ENCODE measurements at regions not wholly inside any gene's neighbourhood (a gene's known extent, or its start where the extent isn't known, plus 50 kb on each side); places are given as distances from the start of the nearest gene placed in this dataset.
"Not testable (repeated sequence)": the region's sequence is repeated elsewhere in the genome, so short reads cannot be mapped to it uniquely, and the experiment has no call there.

- no peak for DNase-seq (ENCODE audit: low spot score)
Measured at GRCh38 chr10:3881622-3882021, 96.6 kb upstream of the KLF6 start.

GRCh38 chr10:3879073-3879472 lies 94.1 kb upstream of the KLF6 start:
- no peak for DNase-seq (ENCODE audit: low spot score)

DNA sequence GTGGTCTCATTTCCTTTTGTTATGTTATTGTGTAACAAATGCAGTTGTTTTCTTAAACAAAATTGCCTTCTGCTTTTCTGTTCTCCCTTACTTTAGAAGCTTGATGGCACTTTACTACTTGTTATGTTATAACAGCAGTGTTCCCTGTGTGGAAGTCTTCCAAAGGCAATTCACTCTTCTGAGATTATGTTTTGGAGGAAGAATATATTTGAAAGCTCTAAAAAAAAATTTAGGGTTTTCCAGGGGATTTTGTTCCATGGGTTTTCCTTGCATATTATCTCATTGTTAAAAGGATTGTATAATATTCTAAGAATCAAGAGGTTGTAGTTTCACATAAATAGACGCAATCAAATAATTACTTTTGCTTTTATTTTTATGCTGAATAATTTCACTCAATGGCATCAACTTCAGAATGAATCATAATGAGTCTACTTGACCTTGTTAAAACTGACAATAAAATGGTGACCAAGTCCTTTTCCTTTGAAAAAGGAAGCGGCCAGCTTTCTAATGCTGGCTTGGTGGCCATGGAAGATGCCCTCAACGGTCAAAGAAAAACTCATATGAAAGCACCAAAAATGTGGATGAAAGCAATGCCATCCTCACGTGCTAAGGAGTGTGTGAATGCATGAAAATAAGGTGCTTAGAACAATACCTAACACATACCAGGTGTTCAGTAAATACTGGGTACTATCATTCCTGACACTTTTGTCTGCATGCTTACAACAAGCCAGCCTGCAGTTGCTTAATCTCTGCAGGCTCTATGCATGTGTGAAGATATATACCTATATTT lies 92.4 kb upstream of the KLF6 start:
- DNase-seq (ENCODE audit: low spot score), result no peak

DNA sequence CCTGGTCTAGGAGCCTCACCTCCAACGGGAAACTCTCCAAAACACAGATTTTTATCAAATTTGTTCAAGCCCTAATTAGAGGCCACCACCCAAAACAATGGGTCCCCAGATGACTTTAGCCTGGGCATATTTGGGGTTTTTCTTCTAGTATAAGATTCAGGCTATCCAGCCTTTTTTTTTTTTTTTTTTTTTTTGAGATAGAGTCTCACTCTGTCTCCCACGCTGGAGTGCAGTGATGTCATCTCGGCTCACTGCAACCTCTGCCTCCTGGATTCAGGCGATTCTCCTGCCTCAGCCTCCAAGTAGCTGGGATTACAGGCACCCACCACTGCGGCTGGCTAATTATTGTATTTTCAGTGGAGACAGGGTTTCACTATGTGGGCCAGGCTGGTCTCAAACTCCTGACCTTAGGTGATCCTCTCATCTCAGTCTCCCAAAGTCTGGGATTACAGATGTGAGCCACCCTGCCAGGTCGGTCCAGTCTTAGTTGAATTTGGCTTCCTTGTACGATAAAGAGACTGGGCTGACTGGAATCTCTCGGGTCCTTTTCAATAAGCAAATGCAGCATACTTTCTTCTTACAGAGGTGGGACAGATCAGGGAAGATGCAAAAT lies 91.4 kb upstream of the KLF6 start:
- DNase-seq (ENCODE audit: low spot score), result no peak

GRCh38 chr10:3875842-3876235 lies 90.8 kb upstream of the KLF6 start:
- DNase-seq (ENCODE audit: low spot score), result no peak

- DNase-seq (ENCODE audit: low spot score), result no peak
Measured at GRCh38 chr10:3874990-3875841, 90.2 kb upstream of the KLF6 start.

DNA sequence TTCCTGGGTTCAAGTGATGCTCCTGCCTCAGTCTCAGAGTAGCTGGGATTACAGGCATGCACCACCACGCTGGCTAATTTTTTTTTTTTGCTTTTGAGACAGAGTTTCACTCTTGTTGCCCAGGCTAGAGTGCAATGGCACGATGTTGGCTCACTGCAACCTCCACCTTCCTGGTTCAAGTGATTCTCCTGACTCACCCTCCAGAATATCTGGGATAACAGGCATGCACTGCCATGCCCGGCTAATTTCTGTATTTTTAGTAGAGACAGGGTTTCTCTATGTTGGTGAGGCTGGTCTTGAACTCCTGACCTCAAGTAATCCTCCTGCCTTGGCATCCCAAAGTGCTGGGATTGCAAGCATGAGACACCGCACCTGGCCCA lies 89.6 kb upstream of the KLF6 start:
- not testable (repeated sequence) for DNase-seq (ENCODE audit: low spot score)

- DNase-seq (ENCODE audit: low spot score), result no peak
Measured at GRCh38 chr10:3873728-3874461, 88.9 kb upstream of the KLF6 start.

GRCh38 chr10:3872712-3873329 lies 87.8 kb upstream of the KLF6 start:
- DNase-seq (ENCODE audit: low spot score), result no peak

GRCh38 chr10:3871424-3871996 lies 86.5 kb upstream of the KLF6 start:
- DNase-seq (ENCODE audit: low spot score), result no peak

DNA sequence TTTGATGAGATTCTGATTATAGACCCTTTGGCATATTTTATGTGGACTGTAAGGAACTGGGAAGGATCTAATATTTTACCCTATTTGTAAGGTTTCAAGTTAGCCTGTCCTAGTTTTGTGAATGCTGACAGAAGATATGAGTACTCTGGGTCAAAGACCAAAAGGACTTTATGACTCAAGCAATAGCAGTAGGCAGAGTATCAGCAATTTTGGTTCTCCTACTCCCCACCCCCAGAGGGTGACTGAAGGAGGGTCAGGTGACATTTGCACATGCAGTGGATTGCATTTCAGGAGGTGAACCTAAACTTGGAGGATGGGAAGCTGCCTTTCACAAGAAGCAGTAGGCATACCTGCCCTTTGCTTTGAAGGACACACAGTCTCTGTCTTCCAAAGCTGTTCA lies 84.0 kb upstream of the KLF6 start:
- DNase-seq (ENCODE audit: low spot score), result no peak

- DNase-seq (ENCODE audit: low spot score), result no peak
Measured at GRCh38 chr10:3868271-3868664, 83.3 kb upstream of the KLF6 start.

DNA sequence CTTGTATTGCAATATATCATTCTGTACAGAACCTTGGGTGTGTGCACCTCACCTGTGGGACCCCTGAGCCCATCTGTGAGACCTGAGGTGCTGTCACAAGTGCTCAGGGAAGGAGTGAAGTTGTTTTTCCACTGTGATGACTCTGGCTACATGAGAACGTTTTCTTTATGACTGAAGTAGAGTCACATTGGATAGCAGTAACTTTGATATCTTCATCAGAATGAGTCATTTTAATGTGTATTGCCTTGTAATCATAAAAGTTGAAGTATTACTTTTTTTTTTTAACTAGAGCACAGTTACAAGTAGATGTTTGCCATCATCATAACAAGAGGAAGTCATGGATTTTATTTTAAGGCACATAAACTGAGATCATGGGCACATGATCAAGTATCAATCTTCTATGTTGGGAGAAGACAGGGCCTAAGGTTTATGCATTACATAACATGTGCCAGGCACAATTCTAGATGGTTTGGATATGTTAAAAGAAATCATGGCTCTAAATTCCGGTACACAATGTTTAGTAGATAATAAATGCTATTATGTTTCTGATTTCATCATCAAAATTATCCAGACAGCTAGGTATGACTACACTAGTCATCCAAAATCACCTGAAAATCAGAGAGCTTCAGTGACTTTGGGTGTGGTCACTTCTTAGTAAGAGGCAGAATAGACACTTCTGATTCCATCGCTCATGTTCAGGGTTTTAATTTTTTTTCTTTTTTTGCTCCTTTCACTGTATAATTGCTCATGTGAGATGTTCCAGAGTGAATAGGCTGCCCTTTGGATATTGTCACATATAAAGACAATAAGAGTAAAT lies 82.7 kb upstream of the KLF6 start:
- no peak for DNase-seq (ENCODE audit: low spot score)

DNA sequence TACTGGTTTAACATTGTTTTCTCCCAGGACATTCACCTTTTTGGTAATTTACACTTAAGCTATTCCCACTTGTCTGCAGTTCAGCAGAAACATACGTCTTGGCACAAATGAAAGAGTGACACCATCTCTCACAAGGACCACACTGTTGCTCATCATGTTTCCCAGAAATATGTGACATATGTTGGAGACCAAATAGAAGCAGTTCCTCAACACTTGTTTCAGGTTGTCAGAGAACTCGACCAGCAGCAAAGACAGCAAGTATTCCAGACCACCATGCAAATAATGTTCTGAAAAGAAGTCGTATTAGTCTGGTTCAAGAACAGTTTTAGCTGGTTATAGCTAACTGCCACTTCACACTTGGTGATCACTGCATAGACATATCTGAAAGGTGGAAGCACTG lies 81.3 kb upstream of the KLF6 start:
- no peak for DNase-seq (ENCODE audit: low spot score)

DNA sequence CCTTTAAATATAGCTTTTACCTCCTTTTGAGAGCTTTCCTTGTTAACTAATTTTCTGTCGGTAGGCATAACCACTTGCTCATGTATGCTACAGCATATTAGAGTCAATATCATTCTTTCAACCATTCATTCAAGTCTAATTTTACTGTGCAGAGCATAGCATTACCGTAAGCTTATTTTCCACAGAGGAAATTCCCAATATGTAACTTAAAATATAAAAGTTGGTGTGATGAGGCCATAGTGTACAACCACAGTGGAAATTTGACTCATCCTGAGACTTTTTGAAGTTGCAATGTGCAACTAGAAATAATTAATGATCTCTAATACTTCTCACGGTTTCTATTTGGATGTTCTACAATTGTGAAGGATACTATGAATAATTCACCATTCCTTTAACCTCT lies 80.6 kb upstream of the KLF6 start:
- DNase-seq (ENCODE audit: low spot score), result no peak

GRCh38 chr10:3861795-3862194 lies 76.8 kb upstream of the KLF6 start:
- no peak for DNase-seq (ENCODE audit: low spot score)

GRCh38 chr10:3858051-3858845 lies 73.2 kb upstream of the KLF6 start:
- DNase-seq (ENCODE audit: low spot score), result no peak

- DNase-seq (ENCODE audit: low spot score), result no peak
Measured at GRCh38 chr10:3857318-3857717, 72.3 kb upstream of the KLF6 start.

DNA sequence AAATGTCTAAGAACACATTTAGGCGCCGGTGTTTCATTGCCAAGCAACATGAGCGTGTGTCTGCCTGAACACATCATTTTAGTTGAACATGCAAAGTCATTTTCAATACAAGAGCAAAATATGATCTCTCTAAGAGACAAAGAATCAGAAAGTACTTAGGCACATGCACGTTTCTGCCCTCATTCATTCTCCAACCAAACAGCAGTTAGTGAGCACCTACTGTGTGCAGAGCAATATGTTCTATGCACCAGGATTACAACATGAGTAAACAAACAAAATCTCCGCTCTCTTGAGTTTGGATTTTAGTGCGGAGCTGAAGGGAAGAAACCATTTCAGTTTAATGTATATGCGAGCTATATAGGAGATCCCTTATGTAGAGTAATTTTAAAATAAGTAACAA lies 71.6 kb upstream of the KLF6 start:
- no peak for DNase-seq (ENCODE audit: low spot score)

Measured in H4 (cell line).